ENCODE measurements at regions not wholly inside any gene's neighbourhood (a gene's known extent, or its start where the extent isn't known, plus 50 kb on each side); places are given as distances from the start of the nearest gene placed in this dataset.

GRCh38 chr4:110826656-110827055 is 203.8 kb upstream of the PITX2 start:
- no peaks in the 10 kb centered on the region for H3K9me3 Mint-ChIP-seq (ENCODE audit: low read depth)
- H3K36me3 Mint-ChIP-seq = no peaks in the 10 kb centered on the region
- CTCF ChIA-PET = no interaction called here
- H3K27me3 Mint-ChIP-seq = no peaks in the 10 kb centered on the region
- H3K4me3 Mint-ChIP-seq = no peak overlapping the region
- H3K27ac Mint-ChIP-seq = no peak overlapping the region
- no peaks in the 10 kb centered on the region for H3K4me1 Mint-ChIP-seq
- DNase-seq = no peak
- no peak for ATAC-seq

- Mint-ChIP-seq H3K36me3 (no peaks in the 10 kb centered on the region), H3K9me3 (ENCODE audit: low read depth) (peaks cover 3% of the 10 kb centered on the region), H3K27me3 (no peaks in the 10 kb centered on the region), H3K4me1 (no peaks in the 10 kb centered on the region), H3K4me3 (no peak overlapping the region), H3K27ac (no peak overlapping the region)
- CTCF ChIA-PET = no interaction called here
- DNase-seq = no peak
- ATAC-seq = no peak
Measured at GRCh38 chr4:110830461-110830860, 207.6 kb upstream of the PITX2 start.

- Mint-ChIP-seq H3K4me1 (no peaks in the 10 kb centered on the region), H3K36me3 (no peaks in the 10 kb centered on the region), H3K4me3 (no peak overlapping the region), H3K27me3 (no peaks in the 10 kb centered on the region), H3K27ac (no peak overlapping the region), H3K9me3 (ENCODE audit: low read depth) (no peaks in the 10 kb centered on the region)
- ATAC-seq = no peak
- DNase-seq = no peak
- CTCF ChIA-PET = no interaction called here
Measured at GRCh38 chr4:110837896-110838450, 215.1 kb upstream of the PITX2 start.

GRCh38 chr4:110840221-110840654 is 217.4 kb upstream of the PITX2 start:
- H3K36me3 Mint-ChIP-seq = no peaks in the 10 kb centered on the region
- peaks cover 5% of the 10 kb centered on the region for H3K9me3 Mint-ChIP-seq (ENCODE audit: low read depth)
- H3K4me1 Mint-ChIP-seq = no peaks in the 10 kb centered on the region
- no peak overlapping the region for H3K27ac Mint-ChIP-seq
- DNase-seq (no peak), ATAC-seq (no peak)
- CTCF ChIA-PET = no interaction called here
- no peaks in the 10 kb centered on the region for H3K27me3 Mint-ChIP-seq
- H3K4me3 Mint-ChIP-seq = no peak overlapping the region

DNA sequence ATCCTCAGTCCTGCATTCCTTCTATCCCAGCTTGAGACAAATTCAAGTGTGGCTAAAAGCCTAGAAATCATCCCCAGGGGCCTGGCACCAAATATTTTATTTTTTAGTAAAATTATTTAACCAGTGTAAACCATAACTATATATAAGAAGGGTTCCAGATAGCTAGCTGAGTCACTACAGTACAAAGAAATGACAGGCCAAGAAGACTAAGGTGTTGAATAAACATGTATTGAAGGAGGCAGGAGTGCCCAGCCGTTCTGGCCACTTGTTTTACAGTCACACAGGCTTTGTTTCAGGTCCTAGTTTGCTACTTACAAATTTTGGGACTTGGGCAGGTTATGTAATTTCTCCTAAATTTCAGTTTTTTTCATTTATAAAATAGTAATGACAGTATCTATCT is 225.9 kb upstream of the PITX2 start:
- DNase-seq (no peak), ATAC-seq (no peak)
- no peak overlapping the region for H3K4me3 Mint-ChIP-seq
- H3K4me1 Mint-ChIP-seq = no peaks in the 10 kb centered on the region
- H3K36me3 Mint-ChIP-seq = no peaks in the 10 kb centered on the region
- CTCF ChIA-PET = no interaction called here
- H3K27ac Mint-ChIP-seq = no peak overlapping the region
- no peaks in the 10 kb centered on the region for H3K27me3 Mint-ChIP-seq
- peaks cover 5% of the 10 kb centered on the region for H3K9me3 Mint-ChIP-seq (ENCODE audit: low read depth)

GRCh38 chr4:110849461-110849860 is 226.6 kb upstream of the PITX2 start:
- CTCF ChIA-PET = no interaction called here
- no peak overlapping the region for H3K27ac Mint-ChIP-seq

DNA sequence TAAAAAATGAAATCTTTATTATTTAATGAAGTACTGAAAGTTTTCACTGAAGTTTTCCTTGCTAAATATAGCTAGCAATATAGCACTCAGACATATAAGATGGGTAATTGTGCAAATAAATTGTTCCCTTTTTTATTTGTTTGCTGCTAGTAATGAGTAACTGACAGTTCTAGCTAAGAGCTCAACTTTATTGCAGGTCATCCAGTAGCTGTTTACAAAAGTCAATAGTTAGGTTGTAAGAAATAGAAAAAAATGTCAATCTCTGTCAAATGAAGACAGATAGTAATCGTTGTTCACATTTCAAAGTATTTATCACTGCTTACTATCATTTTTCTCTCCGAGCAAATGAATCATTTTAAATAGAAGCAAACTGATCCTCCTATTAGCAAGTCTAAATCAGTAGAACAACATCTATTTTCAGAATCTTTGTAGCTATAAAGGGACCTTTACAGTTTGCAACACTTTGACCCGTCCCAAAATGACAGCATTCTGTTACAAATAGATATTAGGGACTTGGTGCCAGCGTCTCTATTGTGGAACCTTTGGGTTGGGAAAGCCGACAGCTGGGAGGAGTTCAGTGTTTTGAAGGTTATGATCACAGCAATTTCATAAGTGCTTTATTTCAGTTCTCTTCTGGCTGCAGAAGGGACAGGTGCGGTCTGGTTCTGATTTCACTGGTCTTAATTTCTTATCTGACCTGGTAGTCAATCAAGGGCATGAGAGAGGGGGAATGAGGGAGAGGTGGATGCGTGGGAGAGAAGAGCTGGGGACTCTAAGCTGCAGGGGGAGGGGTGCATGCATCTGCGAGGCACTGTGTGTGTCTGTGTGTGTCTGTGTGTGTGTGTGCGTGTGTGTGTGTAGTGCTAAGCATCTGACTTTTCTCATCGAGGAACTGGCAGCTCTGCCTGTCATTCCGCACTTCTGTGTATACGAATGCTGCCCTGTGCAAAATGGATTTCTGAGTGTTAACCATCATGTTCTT is 227.9 kb upstream of the PITX2 start:
- H3K36me3 Mint-ChIP-seq = no peaks in the 10 kb centered on the region
- CTCF ChIA-PET = no interaction called here
- no peaks in the 10 kb centered on the region for H3K4me1 Mint-ChIP-seq
- no peaks in the 10 kb centered on the region for H3K27me3 Mint-ChIP-seq
- H3K4me3 Mint-ChIP-seq = no peak overlapping the region
- ATAC-seq (no peak), DNase-seq (no peak)
- no peaks in the 10 kb centered on the region for H3K9me3 Mint-ChIP-seq (ENCODE audit: low read depth)
- H3K27ac Mint-ChIP-seq = no peak overlapping the region

More at GRCh38 chr4:110849461-110849860, 226.6 kb upstream of the PITX2 start:
- no peak for ATAC-seq
- Mint-ChIP-seq H3K36me3 (no peaks in the 10 kb centered on the region), H3K4me1 (no peaks in the 10 kb centered on the region), H3K9me3 (ENCODE audit: low read depth) (peaks cover 3% of the 10 kb centered on the region), H3K27me3 (no peaks in the 10 kb centered on the region), H3K4me3 (no peak overlapping the region)
- no peak for DNase-seq

- Mint-ChIP-seq H3K27me3 (no peaks in the 10 kb centered on the region), H3K27ac (no peak overlapping the region), H3K36me3 (no peaks in the 10 kb centered on the region), H3K4me1 (no peaks in the 10 kb centered on the region), H3K4me3 (no peak overlapping the region), H3K9me3 (ENCODE audit: low read depth) (no peaks in the 10 kb centered on the region)
- ATAC-seq (no peak), DNase-seq (no peak)
- CTCF ChIA-PET = no interaction called here
Measured at GRCh38 chr4:110851989-110852388, 229.1 kb upstream of the PITX2 start.

DNA sequence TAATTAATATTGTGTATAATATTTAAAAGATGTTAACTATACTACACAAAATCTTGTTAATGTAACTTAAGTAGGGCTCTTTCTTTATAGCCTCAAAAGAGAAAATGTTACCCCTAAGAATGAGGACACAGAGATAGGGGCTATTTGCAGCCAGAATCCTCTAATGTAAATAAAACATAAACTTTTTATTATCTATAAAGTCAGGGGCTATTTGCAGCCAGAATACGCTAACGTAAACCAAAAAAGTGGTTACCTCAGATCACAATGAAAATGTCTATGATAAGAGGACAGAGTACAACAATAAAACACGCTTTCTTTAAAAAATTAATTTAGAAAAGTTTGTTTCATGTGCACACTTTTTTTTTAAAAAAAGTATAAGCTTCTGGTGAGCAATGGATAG is 229.9 kb upstream of the PITX2 start:
- no peak for DNase-seq
- Mint-ChIP-seq H3K4me1 (no peaks in the 10 kb centered on the region), H3K27me3 (no peaks in the 10 kb centered on the region), H3K9me3 (ENCODE audit: low read depth) (no peaks in the 10 kb centered on the region), H3K4me3 (no peak overlapping the region), H3K36me3 (no peaks in the 10 kb centered on the region), H3K27ac (no peak overlapping the region)
- ATAC-seq = no peak
- CTCF ChIA-PET = no interaction called here

GRCh38 chr4:110853242-110853641 is 230.4 kb upstream of the PITX2 start:
- ATAC-seq (no peak), DNase-seq (no peak)
- no peaks in the 10 kb centered on the region for H3K4me1 Mint-ChIP-seq
- no peaks in the 10 kb centered on the region for H3K27me3 Mint-ChIP-seq
- H3K9me3 Mint-ChIP-seq (ENCODE audit: low read depth) = no peaks in the 10 kb centered on the region
- H3K36me3 Mint-ChIP-seq = no peaks in the 10 kb centered on the region
- CTCF ChIA-PET = no interaction called here
- no peak overlapping the region for H3K27ac Mint-ChIP-seq
- no peak overlapping the region for H3K4me3 Mint-ChIP-seq

- H3K9me3 Mint-ChIP-seq (ENCODE audit: low read depth) = no peaks in the 10 kb centered on the region
- DNase-seq = no peak
- H3K27ac Mint-ChIP-seq = no peak overlapping the region
- H3K27me3 Mint-ChIP-seq = no peaks in the 10 kb centered on the region
- H3K4me1 Mint-ChIP-seq = no peaks in the 10 kb centered on the region
- H3K4me3 Mint-ChIP-seq = no peak overlapping the region
- no peak for ATAC-seq
- CTCF ChIA-PET = no interaction called here
- no peaks in the 10 kb centered on the region for H3K36me3 Mint-ChIP-seq
Measured at GRCh38 chr4:110854021-110854678, 231.3 kb upstream of the PITX2 start.

DNA sequence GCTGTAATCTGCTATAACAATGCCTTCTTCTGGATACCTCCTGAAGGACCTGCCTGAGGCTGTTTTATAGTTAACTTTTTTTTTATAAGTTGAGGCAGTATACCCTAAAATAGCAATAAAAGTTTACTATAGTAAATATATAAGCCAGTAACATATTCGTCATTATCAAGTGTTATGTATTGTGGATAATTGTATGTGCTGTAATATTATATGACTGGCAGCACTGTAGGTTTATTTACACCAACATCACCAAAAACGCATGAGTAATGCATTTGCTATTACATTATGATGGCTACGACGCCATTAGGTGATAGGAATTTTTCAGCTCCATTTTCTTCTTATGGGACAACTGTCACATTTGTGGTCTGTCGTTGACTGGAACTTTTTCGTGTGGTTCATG is 237.2 kb upstream of the PITX2 start:
- DNase-seq (no peak), ATAC-seq (no peak)
- H3K27ac Mint-ChIP-seq = no peak overlapping the region
- H3K9me3 Mint-ChIP-seq (ENCODE audit: low read depth) = no peaks in the 10 kb centered on the region
- no peaks in the 10 kb centered on the region for H3K4me1 Mint-ChIP-seq
- no peak overlapping the region for H3K4me3 Mint-ChIP-seq
- CTCF ChIA-PET = no interaction called here
- H3K36me3 Mint-ChIP-seq = no peaks in the 10 kb centered on the region
- no peaks in the 10 kb centered on the region for H3K27me3 Mint-ChIP-seq

- Mint-ChIP-seq H3K27me3 (no peaks in the 10 kb centered on the region), H3K4me1 (no peaks in the 10 kb centered on the region), H3K9me3 (ENCODE audit: low read depth) (no peaks in the 10 kb centered on the region), H3K36me3 (no peaks in the 10 kb centered on the region), H3K4me3 (no peak overlapping the region), H3K27ac (no peak overlapping the region)
- CTCF ChIA-PET = no interaction called here
- ATAC-seq = no peak
- no peak for DNase-seq
Measured at GRCh38 chr4:110860901-110861300, 238.0 kb upstream of the PITX2 start.

All from activated CD8-positive, alpha-beta memory T cell treated with anti-CD3 and anti-CD28 coated beads, Interleukin-2, amount 10 ng/mL, durations not matched to agents 7 days and 5 days (primary cell).